ENCODE measurements at regions not wholly inside any gene's neighbourhood (a gene's known extent, or its start where the extent isn't known, plus 50 kb on each side); places are given as distances from the start of the nearest gene placed in this dataset.
"Not testable (repeated sequence)": the region's sequence is repeated elsewhere in the genome, so short reads cannot be mapped to it uniquely, and the experiment has no call there.

DNA sequence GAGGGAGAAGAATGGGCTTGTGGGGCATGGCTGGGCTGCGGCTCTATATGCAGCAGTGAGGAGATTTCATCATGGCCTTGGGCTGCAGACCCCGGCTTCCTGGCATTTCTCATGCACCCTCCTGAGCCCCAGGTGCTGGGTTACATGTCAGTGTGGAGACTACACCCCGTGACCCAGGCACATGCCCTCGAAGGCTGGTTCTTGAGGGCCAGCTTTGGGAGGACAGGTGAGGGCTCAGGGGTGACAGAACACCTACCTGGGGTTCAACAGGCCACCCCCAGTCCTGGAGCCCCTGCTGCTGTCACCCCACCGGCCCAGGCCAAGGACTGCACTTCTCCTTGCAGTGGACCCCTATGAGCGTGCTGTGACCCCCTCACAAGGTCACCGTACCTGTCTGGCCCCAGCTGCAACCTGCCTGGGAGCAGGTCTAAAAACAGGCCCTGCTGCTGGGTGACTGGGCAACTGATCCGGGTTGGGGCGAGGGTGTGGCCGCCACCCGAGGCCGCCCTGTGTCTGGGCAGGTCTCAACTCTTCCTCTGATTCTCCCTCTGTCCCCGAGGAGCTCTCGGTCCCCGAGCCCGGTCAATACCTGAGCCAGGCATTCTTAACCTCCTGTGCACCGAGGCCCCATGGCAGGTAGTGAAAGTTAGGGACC lies 94.8 kb upstream of the OTOS start:
- no peak overlapping the region for H3K4me3 ChIP-seq (ENCODE audit: low read depth, low read length)
- DNase-seq (ENCODE audit: extremely low spot score): no peak
- H3K27ac ChIP-seq (ENCODE audit: low read depth): no peak overlapping the region
- no peaks in the 10 kb centered on the region for H3K36me3 ChIP-seq (ENCODE audit: insufficient read depth)
- 88% methylated on average over 17 of the region's 17 CpGs for WGBS
- H3K4me1 ChIP-seq (ENCODE audit: insufficient read depth): no peaks in the 10 kb centered on the region

GRCh38 chr2:240235811-240236210 lies 95.4 kb upstream of the OTOS start:
- no peak overlapping the region for H3K27ac ChIP-seq (ENCODE audit: low read depth)
- H3K36me3 ChIP-seq (ENCODE audit: insufficient read depth): no peaks in the 10 kb centered on the region
- no peak overlapping the region for H3K4me3 ChIP-seq (ENCODE audit: low read depth, low read length)
- no peak for DNase-seq (ENCODE audit: extremely low spot score)
- WGBS: 94% methylated on average over 8 of the region's 8 CpGs
- no peaks in the 10 kb centered on the region for H3K4me1 ChIP-seq (ENCODE audit: insufficient read depth)

DNA sequence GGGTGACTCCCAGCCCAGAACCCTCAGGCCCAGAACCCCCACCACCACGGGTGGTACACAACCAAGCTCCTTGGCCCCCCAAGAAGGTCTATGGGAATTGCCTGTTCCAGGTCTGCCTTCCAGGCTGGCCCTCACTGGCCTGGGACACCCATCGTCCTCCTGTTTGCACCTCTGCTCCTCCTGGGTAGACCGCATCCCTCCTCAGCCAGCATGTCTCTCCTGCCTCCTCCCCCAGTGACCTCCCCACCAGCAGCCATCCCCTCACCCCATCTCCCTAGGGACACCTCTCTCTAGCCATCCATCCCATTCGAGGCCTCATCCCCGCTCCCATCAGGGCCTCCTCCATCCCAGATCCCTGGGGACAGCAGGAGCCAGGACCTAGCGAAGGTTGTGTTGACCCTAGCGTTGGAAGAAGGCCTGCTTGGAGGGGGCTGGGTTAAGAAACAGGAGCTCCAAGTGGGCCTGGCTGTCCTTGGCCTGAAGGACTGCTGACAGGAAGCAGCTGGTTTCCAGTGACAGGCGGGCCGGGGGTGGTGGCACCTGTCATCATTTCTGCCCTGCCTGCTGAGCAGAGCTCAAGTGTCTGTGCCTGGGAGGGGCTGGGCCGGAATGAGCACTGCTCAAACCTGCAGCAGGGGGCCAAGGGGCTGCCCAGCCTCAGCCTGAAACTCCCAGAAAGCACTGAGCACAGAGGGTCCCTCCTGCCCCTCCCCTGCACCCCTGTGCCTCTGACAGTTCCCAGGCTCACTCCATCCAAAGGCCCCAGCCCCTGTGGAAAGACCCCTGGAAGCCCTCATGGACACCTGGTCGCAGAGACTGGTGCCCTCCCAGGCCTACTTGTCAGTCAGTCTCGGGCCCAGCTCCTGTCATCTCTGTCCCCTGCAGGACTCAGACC lies 96.0 kb upstream of the OTOS start:
- Histone ChIP-seq H3K4me1 (ENCODE audit: insufficient read depth) (no peaks in the 10 kb centered on the region), H3K36me3 (ENCODE audit: insufficient read depth) (no peaks in the 10 kb centered on the region), H3K4me3 (ENCODE audit: low read depth, low read length) (no peak overlapping the region), H3K27ac (ENCODE audit: low read depth) (peak overlapping the region; percentile 32)
- 69% methylated on average over 12 of the region's 12 CpGs for WGBS
- no peak for DNase-seq (ENCODE audit: extremely low spot score)

GRCh38 chr2:240237609-240238174 lies 97.2 kb upstream of the OTOS start:
- Histone ChIP-seq H3K27ac (ENCODE audit: low read depth) (no peak overlapping the region), H3K36me3 (ENCODE audit: insufficient read depth) (no peaks in the 10 kb centered on the region), H3K4me3 (ENCODE audit: low read depth, low read length) (no peak overlapping the region), H3K4me1 (ENCODE audit: insufficient read depth) (no peaks in the 10 kb centered on the region)
- 31% methylated on average over 11 of the region's 11 CpGs for WGBS
- DNase-seq (ENCODE audit: extremely low spot score): no peak

DNA sequence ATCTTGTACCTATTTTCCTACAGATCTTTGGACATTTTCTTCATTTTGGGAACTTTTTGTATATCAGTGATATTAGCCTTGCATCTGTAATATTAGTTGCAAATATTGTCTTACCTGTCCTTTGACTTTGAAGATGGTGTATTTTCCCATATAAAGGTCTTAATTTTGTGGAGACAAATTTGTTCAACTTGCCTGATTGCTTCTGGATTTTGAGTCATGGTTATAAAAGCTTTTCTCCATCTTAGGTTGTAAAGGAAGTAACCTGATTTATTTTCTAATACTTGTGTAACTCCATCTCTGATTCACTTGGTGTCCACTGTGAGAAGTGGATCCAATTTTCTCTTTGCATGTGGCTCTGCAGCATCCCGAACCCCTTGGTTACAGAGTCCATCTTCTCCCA lies 97.7 kb upstream of the OTOS start:
- DNase-seq (ENCODE audit: extremely low spot score): no peak
- H3K4me1 ChIP-seq (ENCODE audit: insufficient read depth): no peaks in the 10 kb centered on the region
- H3K4me3 ChIP-seq (ENCODE audit: low read depth, low read length): no peak overlapping the region
- H3K36me3 ChIP-seq (ENCODE audit: insufficient read depth): no peaks in the 10 kb centered on the region
- 81% methylated on average over 1 of the region's 1 CpG for WGBS
- no peak overlapping the region for H3K27ac ChIP-seq (ENCODE audit: low read depth)

- Histone ChIP-seq H3K4me1 (ENCODE audit: insufficient read depth) (no peaks in the 10 kb centered on the region), H3K27ac (ENCODE audit: low read depth) (no peak overlapping the region), H3K4me3 (ENCODE audit: low read depth, low read length) (no peak overlapping the region), H3K36me3 (ENCODE audit: insufficient read depth) (no peaks in the 10 kb centered on the region)
- DNase-seq (ENCODE audit: extremely low spot score): no peak
- 85% methylated on average over 1 of the region's 1 CpG for WGBS
These were observed 98.3 kb upstream of the OTOS start for GRCh38 chr2:240238786-240239185.

DNA sequence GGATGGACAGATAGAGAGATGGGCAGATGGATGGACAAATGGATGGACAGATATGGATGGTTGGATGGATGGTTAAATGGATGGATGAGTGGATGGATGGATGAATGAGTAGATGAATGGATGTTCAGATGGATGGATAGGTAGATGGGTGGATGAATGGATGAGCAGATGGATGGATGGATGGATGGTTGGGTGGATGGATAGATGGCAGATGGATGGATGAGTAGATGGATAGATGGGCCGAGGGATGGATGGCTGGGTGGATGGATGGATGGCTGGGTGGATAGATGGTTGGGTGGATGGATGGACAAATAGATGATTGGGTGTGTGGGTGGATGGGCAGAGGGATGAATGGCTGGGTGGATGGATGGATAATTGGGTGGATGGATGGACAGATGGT lies 98.9 kb upstream of the OTOS start:
- 91% methylated on average over 1 of the region's 1 CpG for WGBS
- H3K36me3 ChIP-seq (ENCODE audit: insufficient read depth): no peaks in the 10 kb centered on the region
- H3K4me3 ChIP-seq (ENCODE audit: low read depth, low read length): no peak overlapping the region
- DNase-seq (ENCODE audit: extremely low spot score): no peak
- H3K4me1 ChIP-seq (ENCODE audit: insufficient read depth): no peaks in the 10 kb centered on the region
- H3K27ac ChIP-seq (ENCODE audit: low read depth): no peak overlapping the region

- WGBS: 87% methylated on average over 2 of the region's 2 CpGs
- H3K27ac ChIP-seq (ENCODE audit: low read depth): no peak overlapping the region
- no peaks in the 10 kb centered on the region for H3K36me3 ChIP-seq (ENCODE audit: insufficient read depth)
- no peaks in the 10 kb centered on the region for H3K4me1 ChIP-seq (ENCODE audit: insufficient read depth)
- no peak overlapping the region for H3K4me3 ChIP-seq (ENCODE audit: low read depth, low read length)
- no peak for DNase-seq (ENCODE audit: extremely low spot score)
These were observed 99.7 kb upstream of the OTOS start for GRCh38 chr2:240240017-240240734.

DNA sequence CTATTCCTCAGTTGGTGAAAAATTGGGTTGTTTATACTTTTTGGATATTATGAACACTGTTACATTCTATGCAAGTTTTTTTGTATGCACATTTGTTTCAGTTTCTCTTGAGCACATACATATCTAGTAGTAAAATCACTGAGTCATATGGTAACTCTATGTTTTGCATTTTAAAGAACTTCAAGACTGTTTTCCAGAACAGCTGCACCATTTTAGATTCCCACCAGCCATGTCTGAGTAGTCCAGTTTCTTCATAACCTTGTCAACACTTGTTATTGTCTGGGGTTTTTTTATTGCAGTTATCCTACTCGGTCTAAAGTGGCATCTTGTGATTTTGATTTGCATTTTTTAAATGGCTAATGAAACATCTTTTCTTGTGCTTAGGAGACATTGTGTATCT lies 100.3 kb upstream of the OTOS start:
- H3K27ac ChIP-seq (ENCODE audit: low read depth): no peak overlapping the region
- no peak overlapping the region for H3K4me3 ChIP-seq (ENCODE audit: low read depth, low read length)
- H3K4me1 ChIP-seq (ENCODE audit: insufficient read depth): no peaks in the 10 kb centered on the region
- no peak for DNase-seq (ENCODE audit: extremely low spot score)
- WGBS: 50% methylated on average over 1 of the region's 1 CpG
- no peaks in the 10 kb centered on the region for H3K36me3 ChIP-seq (ENCODE audit: insufficient read depth)

- Histone ChIP-seq H3K36me3 (ENCODE audit: insufficient read depth) (no peaks in the 10 kb centered on the region), H3K4me3 (ENCODE audit: low read depth, low read length) (no peak overlapping the region), H3K4me1 (ENCODE audit: insufficient read depth) (no peaks in the 10 kb centered on the region), H3K27ac (ENCODE audit: low read depth) (no peak overlapping the region)
- WGBS: 86% methylated on average over 2 of the region's 2 CpGs
- DNase-seq (ENCODE audit: extremely low spot score): no peak
These were observed 101.1 kb upstream of the OTOS start for GRCh38 chr2:240241572-240241971.

DNA sequence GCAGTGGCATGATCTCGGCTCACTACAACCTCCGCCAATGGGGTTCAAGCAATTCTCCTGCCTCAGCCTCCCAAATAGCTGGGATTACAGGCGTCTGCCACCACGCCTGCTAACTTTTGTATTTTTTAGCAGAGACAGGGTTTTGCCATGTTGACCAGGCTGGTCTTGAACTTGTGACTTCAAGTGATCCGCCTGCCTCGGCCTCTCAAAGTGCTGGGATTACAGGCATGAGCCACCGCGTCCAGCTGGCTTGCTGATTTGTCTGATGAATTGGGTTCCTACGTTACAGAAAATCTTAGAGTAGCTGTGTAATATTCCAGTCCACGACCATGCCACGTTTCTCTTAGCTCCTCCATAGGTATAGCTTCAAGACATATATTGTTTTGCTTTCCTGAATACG lies 102.6 kb upstream of the OTOS start:
- not testable (repeated sequence) for H3K36me3 ChIP-seq (ENCODE audit: insufficient read depth); H3K27ac ChIP-seq (ENCODE audit: low read depth); H3K4me3 ChIP-seq (ENCODE audit: low read depth, low read length); DNase-seq (ENCODE audit: extremely low spot score); H3K4me1 ChIP-seq (ENCODE audit: insufficient read depth)
- WGBS: 90% methylated on average over 12 of the region's 12 CpGs

DNA sequence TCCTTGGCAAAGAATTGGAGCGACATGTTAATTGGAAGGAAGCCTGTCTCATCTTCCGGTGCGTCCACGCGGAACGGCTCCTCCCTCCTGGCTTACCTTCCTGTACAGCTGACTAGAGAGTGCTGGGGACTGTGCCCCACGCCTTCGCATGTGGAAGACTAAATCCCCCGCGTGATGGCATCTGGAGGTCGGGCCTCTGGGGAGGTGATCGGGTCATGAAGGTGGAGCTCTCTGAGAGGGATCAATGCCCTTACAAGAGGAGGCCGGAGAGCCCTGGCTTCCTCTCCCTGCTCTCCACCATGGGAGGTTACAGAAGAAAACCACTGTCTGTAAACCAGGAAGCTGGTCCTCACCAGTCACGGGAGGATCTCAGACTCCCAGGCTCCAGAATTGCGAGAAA lies 104.1 kb upstream of the OTOS start:
- no peak for DNase-seq (ENCODE audit: extremely low spot score)
- no peaks in the 10 kb centered on the region for H3K36me3 ChIP-seq (ENCODE audit: insufficient read depth)
- H3K27ac ChIP-seq (ENCODE audit: low read depth): no peak overlapping the region
- WGBS: 63% methylated on average over 15 of the region's 15 CpGs
- no peaks in the 10 kb centered on the region for H3K4me1 ChIP-seq (ENCODE audit: insufficient read depth)
- H3K4me3 ChIP-seq (ENCODE audit: low read depth, low read length): no peak overlapping the region

DNA sequence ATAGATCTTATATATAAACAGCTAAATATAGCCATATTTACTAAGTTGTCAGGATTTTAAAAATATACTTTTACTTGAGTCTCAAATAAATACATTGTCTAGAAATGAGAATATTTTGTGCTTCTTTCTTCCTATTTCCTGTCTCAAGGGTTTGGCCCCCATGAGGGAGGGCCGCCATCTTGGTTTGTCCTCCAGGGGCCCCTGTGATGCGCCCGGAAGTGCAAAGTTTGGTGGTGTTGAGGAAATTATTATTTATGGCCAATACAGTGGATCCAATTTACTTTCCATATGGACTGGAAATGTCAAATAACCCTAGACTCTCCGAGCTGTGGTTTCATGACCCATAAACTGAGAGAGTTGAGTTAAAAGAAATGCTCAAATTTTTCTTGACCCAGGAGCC lies 104.7 kb upstream of the OTOS start:
- Histone ChIP-seq H3K27ac (ENCODE audit: low read depth) (no peak overlapping the region), H3K36me3 (ENCODE audit: insufficient read depth) (no peaks in the 10 kb centered on the region), H3K4me3 (ENCODE audit: low read depth, low read length) (no peak overlapping the region), H3K4me1 (ENCODE audit: insufficient read depth) (no peaks in the 10 kb centered on the region)
- no peak for DNase-seq (ENCODE audit: extremely low spot score)
- 93% methylated on average over 4 of the region's 4 CpGs for WGBS
